ENCODE measurements at regions not wholly inside any gene's neighbourhood (a gene's known extent, or its start where the extent isn't known, plus 50 kb on each side); places are given as distances from the start of the nearest gene placed in this dataset.
"Not testable (repeated sequence)": the region's sequence is repeated elsewhere in the genome, so short reads cannot be mapped to it uniquely, and the experiment has no call there.

DNA sequence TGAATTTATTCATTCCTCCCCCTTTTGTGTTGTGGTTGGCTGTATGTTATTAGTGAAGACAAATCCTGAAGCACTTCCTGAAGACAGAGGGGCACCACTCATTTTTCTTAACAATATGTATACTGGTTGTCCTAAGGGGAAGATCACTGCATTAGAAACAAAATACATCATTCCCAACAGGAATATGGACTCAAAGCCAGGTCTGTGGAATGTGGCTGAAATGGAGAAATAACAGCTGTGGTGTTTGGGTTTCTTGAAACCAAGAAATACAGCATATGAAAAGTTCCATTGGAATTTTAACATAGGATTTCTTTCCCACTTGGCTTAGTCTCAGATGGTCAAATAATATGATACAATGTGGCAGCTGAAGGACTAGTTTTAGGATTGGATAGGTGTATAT, 267.6 kb downstream of the KCNE4 start:
- Histone ChIP-seq H3K27ac (ENCODE audit: low read length) (no peak overlapping the region), H3K27me3 (ENCODE audit: control insufficient read depth in 1 of 2, insufficient read depth in 2 of 2, low read length in 2 of 2) (no peaks in the 10 kb centered on the region), H3K9me3 (ENCODE audit: control insufficient read depth in 2 of 2, low read length in 2 of 2) (no peaks in the 10 kb centered on the region), H3K36me3 (ENCODE audit: control insufficient read depth in 2 of 2, insufficient read depth in 2 of 2, low read length in 2 of 2) (no peaks in the 10 kb centered on the region), H3K4me3 (ENCODE audit: low read length in 2 of 2) (no peak overlapping the region), H3K4me1 (ENCODE audit: control insufficient read depth, insufficient read depth, low read length) (peaks cover 15% of the 10 kb centered on the region), H3K9ac (ENCODE audit: low read length in 2 of 2) (no peak overlapping the region)

GRCh38 chr2:223324402-223324801, 272.4 kb downstream of the KCNE4 start:
- H3K9ac ChIP-seq (ENCODE audit: low read length in 2 of 2): no peak overlapping the region
- no peaks in the 10 kb centered on the region for H3K9me3 ChIP-seq (ENCODE audit: control insufficient read depth in 2 of 2, low read length in 2 of 2)
- peak overlapping the region; percentile 2 to 29 for H3K4me3 ChIP-seq (ENCODE audit: low read length in 2 of 2)
- H3K4me1 ChIP-seq (ENCODE audit: control insufficient read depth, insufficient read depth, low read length): peaks cover 8% of the 10 kb centered on the region
- no peaks in the 10 kb centered on the region for H3K27me3 ChIP-seq (ENCODE audit: control insufficient read depth in 1 of 2, insufficient read depth in 2 of 2, low read length in 2 of 2)
- peak overlapping the region; percentile 55 for H3K27ac ChIP-seq (ENCODE audit: low read length)
- H3K36me3 ChIP-seq (ENCODE audit: control insufficient read depth in 2 of 2, insufficient read depth in 2 of 2, low read length in 2 of 2): no peaks in the 10 kb centered on the region

GRCh38 chr2:223328578-223328977, 273.6 kb downstream of the SCG2 start:
- no peaks in the 10 kb centered on the region for H3K27me3 ChIP-seq (ENCODE audit: control insufficient read depth in 1 of 2, insufficient read depth in 2 of 2, low read length in 2 of 2)

DNA sequence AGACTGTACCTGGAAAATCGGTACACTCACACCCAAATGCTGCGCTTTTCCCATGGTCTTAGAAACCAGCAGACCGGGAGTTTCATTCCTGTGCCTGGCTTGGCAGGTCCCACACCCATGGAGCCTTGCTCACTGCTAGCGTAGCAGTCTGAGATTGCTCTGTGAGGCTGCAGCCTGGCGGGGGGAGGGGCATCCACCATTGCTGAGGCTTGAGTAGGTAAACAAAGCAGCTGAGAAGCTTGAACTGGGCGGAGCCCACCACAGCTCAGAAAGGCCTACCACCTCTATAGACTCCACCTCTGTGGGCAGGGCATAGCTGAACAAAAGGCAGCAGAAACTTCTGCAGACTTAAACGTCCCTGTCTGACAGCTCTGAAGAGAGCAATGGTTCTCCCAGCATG, 271.4 kb downstream of the SCG2 start:
- H3K36me3 ChIP-seq (ENCODE audit: control insufficient read depth in 2 of 2, insufficient read depth in 2 of 2, low read length in 2 of 2); H3K9ac ChIP-seq (ENCODE audit: low read length in 2 of 2); H3K4me3 ChIP-seq (ENCODE audit: low read length in 2 of 2); H3K27me3 ChIP-seq (ENCODE audit: control insufficient read depth in 1 of 2, insufficient read depth in 2 of 2, low read length in 2 of 2); H3K9me3 ChIP-seq (ENCODE audit: control insufficient read depth in 2 of 2, low read length in 2 of 2); H3K4me1 ChIP-seq (ENCODE audit: control insufficient read depth, insufficient read depth, low read length); H3K27ac ChIP-seq (ENCODE audit: low read length): not testable (repeated sequence)

More at GRCh38 chr2:223328578-223328977, 273.6 kb downstream of the SCG2 start:
- Histone ChIP-seq H3K4me1 (ENCODE audit: control insufficient read depth, insufficient read depth, low read length) (peaks cover 8% of the 10 kb centered on the region), H3K36me3 (ENCODE audit: control insufficient read depth in 2 of 2, insufficient read depth in 2 of 2, low read length in 2 of 2) (no peaks in the 10 kb centered on the region), H3K4me3 (ENCODE audit: low read length in 2 of 2) (no peak overlapping the region), H3K9ac (ENCODE audit: low read length in 2 of 2) (no peak overlapping the region), H3K27ac (ENCODE audit: low read length) (no peak overlapping the region), H3K9me3 (ENCODE audit: control insufficient read depth in 2 of 2, low read length in 2 of 2) (no peaks in the 10 kb centered on the region)

DNA sequence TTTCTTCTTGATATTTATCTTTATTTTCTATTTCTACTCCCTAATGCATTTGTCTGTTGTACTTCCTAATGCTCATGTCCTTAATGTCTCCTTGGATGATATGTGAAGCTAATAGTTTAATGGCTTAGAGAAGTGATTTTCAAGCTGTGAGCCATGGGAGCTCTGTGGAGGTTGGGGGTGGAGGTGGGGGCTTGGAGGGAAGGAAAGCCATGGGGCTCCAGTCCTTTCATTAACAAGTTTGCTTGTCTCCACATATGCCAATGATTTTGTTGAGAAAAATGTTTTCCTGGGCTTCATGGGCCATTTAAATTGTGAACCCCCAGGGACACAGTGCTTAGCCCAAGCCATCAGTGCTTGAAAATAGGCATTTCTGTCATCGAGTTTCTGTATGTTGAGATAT, 264.1 kb downstream of the SCG2 start:
- Histone ChIP-seq H3K4me3 (ENCODE audit: low read length in 2 of 2) (no peak overlapping the region), H3K4me1 (ENCODE audit: control insufficient read depth, insufficient read depth, low read length) (no peaks in the 10 kb centered on the region), H3K36me3 (ENCODE audit: control insufficient read depth in 2 of 2, insufficient read depth in 2 of 2, low read length in 2 of 2) (no peaks in the 10 kb centered on the region), H3K9ac (ENCODE audit: low read length in 2 of 2) (no peak overlapping the region), H3K9me3 (ENCODE audit: control insufficient read depth in 2 of 2, low read length in 2 of 2) (no peaks in the 10 kb centered on the region), H3K27ac (ENCODE audit: low read length) (no peak overlapping the region), H3K27me3 (ENCODE audit: control insufficient read depth in 1 of 2, insufficient read depth in 2 of 2, low read length in 2 of 2) (no peaks in the 10 kb centered on the region)

GRCh38 chr2:223357076-223357475, 245.1 kb downstream of the SCG2 start:
- Histone ChIP-seq H3K4me1 (ENCODE audit: control insufficient read depth, insufficient read depth, low read length) (no peaks in the 10 kb centered on the region), H3K9ac (ENCODE audit: low read length in 2 of 2) (no peak overlapping the region), H3K4me3 (ENCODE audit: low read length in 2 of 2) (no peak overlapping the region), H3K9me3 (ENCODE audit: control insufficient read depth in 2 of 2, low read length in 2 of 2) (no peaks in the 10 kb centered on the region), H3K27me3 (ENCODE audit: control insufficient read depth in 1 of 2, insufficient read depth in 2 of 2, low read length in 2 of 2) (no peaks in the 10 kb centered on the region), H3K36me3 (ENCODE audit: control insufficient read depth in 2 of 2, insufficient read depth in 2 of 2, low read length in 2 of 2) (no peaks in the 10 kb centered on the region), H3K27ac (ENCODE audit: low read length) (no peak overlapping the region)

DNA sequence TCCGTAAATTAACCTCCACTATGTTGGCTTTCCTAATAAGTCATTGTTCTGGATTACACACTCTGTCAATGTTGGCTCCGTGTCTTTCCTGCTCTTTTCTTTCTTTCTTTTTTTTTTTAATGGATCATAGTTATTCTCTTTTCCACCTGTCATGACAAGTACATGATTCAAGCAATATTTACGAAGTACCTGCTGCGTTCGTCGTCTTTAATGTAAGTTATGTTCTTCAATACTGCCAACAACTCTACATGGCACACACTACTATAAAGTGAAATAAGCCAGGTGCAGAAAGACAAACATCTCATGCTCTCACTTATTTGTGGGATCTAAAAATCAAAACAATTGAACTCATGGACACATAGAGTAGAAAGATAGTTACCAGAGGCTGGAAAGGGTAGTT, 239.1 kb downstream of the SCG2 start:
- no peak overlapping the region for H3K9ac ChIP-seq (ENCODE audit: low read length in 2 of 2)
- H3K4me3 ChIP-seq (ENCODE audit: low read length in 2 of 2): no peak overlapping the region
- H3K27ac ChIP-seq (ENCODE audit: low read length): peak overlapping the region; percentile 49
- H3K4me1 ChIP-seq (ENCODE audit: control insufficient read depth, insufficient read depth, low read length): no peaks in the 10 kb centered on the region
- H3K9me3 ChIP-seq (ENCODE audit: control insufficient read depth in 2 of 2, low read length in 2 of 2): no peaks in the 10 kb centered on the region
- H3K27me3 ChIP-seq (ENCODE audit: control insufficient read depth in 1 of 2, insufficient read depth in 2 of 2, low read length in 2 of 2): no peaks in the 10 kb centered on the region
- H3K36me3 ChIP-seq (ENCODE audit: control insufficient read depth in 2 of 2, insufficient read depth in 2 of 2, low read length in 2 of 2): no peaks in the 10 kb centered on the region

DNA sequence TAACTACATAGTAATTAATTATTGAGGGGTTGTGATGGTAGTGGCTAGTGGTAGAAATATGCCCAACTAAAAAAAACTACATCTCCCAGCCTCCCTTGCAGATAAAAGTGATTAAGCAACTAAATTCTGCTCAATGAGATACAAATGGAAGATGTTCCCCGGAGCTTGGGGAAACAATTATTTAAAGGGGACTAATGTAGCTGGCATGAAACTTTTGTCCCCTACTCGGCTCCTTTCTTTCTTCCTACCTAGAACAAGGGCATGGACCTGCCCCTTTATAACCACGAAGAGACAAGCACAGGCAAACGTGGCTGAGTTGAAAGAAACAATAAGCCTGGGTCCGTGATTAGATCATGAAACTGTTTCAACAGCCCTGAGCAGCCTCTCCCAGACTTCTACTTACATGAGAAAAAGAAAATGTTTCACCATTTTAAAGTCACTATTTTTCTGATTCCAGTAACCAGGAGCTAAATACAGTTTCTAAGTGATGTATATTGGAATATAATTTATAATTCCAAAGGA, 236.9 kb downstream of the SCG2 start:
- peak overlapping the region; percentile 6 for H3K27ac ChIP-seq (ENCODE audit: low read length)
- no peak overlapping the region for H3K4me3 ChIP-seq (ENCODE audit: low read length in 2 of 2)
- no peaks in the 10 kb centered on the region for H3K27me3 ChIP-seq (ENCODE audit: control insufficient read depth in 1 of 2, insufficient read depth in 2 of 2, low read length in 2 of 2)
- no peaks in the 10 kb centered on the region for H3K4me1 ChIP-seq (ENCODE audit: control insufficient read depth, insufficient read depth, low read length)
- no peaks in the 10 kb centered on the region for H3K36me3 ChIP-seq (ENCODE audit: control insufficient read depth in 2 of 2, insufficient read depth in 2 of 2, low read length in 2 of 2)
- H3K9me3 ChIP-seq (ENCODE audit: control insufficient read depth in 2 of 2, low read length in 2 of 2): no peaks in the 10 kb centered on the region
- no peak overlapping the region for H3K9ac ChIP-seq (ENCODE audit: low read length in 2 of 2)

- H3K9ac ChIP-seq (ENCODE audit: low read length in 2 of 2): no peak overlapping the region
- no peak overlapping the region for H3K4me3 ChIP-seq (ENCODE audit: low read length in 2 of 2)
- no peak overlapping the region for H3K27ac ChIP-seq (ENCODE audit: low read length)
- no peaks in the 10 kb centered on the region for H3K27me3 ChIP-seq (ENCODE audit: control insufficient read depth in 1 of 2, insufficient read depth in 2 of 2, low read length in 2 of 2)
- H3K4me1 ChIP-seq (ENCODE audit: control insufficient read depth, insufficient read depth, low read length): no peaks in the 10 kb centered on the region
- no peaks in the 10 kb centered on the region for H3K9me3 ChIP-seq (ENCODE audit: control insufficient read depth in 2 of 2, low read length in 2 of 2)
- no peaks in the 10 kb centered on the region for H3K36me3 ChIP-seq (ENCODE audit: control insufficient read depth in 2 of 2, insufficient read depth in 2 of 2, low read length in 2 of 2)
Observed at GRCh38 chr2:223366566-223366965, 235.6 kb downstream of the SCG2 start.

DNA sequence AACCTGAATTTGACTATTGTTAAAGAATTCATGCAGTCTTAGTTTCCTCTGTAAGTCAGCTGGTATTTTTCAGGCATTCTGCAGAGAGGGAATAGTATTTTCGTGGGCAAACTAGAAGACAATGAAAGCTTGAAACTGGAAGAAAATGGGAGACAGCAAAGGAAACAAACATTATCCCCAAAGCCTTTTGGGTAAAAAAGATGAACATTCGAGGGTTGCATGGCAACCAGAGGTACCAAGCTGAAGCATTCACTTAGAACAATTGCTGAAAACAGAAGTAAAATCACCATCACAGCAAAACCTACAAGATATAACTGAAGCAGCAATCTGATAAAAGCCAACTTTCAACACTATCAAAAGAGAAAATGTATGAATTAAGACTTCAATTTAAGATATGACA, 233.7 kb downstream of the SCG2 start:
- no peak overlapping the region for H3K4me3 ChIP-seq (ENCODE audit: low read length in 2 of 2)
- H3K9me3 ChIP-seq (ENCODE audit: control insufficient read depth in 2 of 2, low read length in 2 of 2): no peaks in the 10 kb centered on the region
- no peaks in the 10 kb centered on the region for H3K36me3 ChIP-seq (ENCODE audit: control insufficient read depth in 2 of 2, insufficient read depth in 2 of 2, low read length in 2 of 2)
- H3K9ac ChIP-seq (ENCODE audit: low read length in 2 of 2): no peak overlapping the region
- H3K27ac ChIP-seq (ENCODE audit: low read length): no peak overlapping the region
- H3K4me1 ChIP-seq (ENCODE audit: control insufficient read depth, insufficient read depth, low read length): no peaks in the 10 kb centered on the region
- no peaks in the 10 kb centered on the region for H3K27me3 ChIP-seq (ENCODE audit: control insufficient read depth in 1 of 2, insufficient read depth in 2 of 2, low read length in 2 of 2)

GRCh38 chr2:223369889-223370288, 232.3 kb downstream of the SCG2 start:
- Histone ChIP-seq H3K36me3 (ENCODE audit: control insufficient read depth in 2 of 2, insufficient read depth in 2 of 2, low read length in 2 of 2) (no peaks in the 10 kb centered on the region), H3K4me1 (ENCODE audit: control insufficient read depth, insufficient read depth, low read length) (no peaks in the 10 kb centered on the region), H3K27me3 (ENCODE audit: control insufficient read depth in 1 of 2, insufficient read depth in 2 of 2, low read length in 2 of 2) (no peaks in the 10 kb centered on the region), H3K4me3 (ENCODE audit: low read length in 2 of 2) (no peak overlapping the region), H3K9me3 (ENCODE audit: control insufficient read depth in 2 of 2, low read length in 2 of 2) (no peaks in the 10 kb centered on the region), H3K9ac (ENCODE audit: low read length in 2 of 2) (no peak overlapping the region), H3K27ac (ENCODE audit: low read length) (no peak overlapping the region)

All from stomach smooth muscle (tissue), 2 donors.